Activated B cell treated with CpG ODN at 0.5 μM for 24 hours (primary cell): ENCODE measurements at regions not wholly inside any gene's neighbourhood (a gene's known extent, or its start where the extent isn't known, plus 50 kb on each side); places are given as distances from the start of the nearest gene placed in this dataset.

Experiments
- ATAC-seq: fragments of 200-7000 bp; cut with Tn5 transposase; one replicate; pipeline ENCODE4 v1.10.0; 2021; ENCODE audit warnings: low read depth, mild to moderate bottlenecking, moderate library complexity
- CTCF ChIA-PET: fragments of 350-600 bp; sonication (Branson Sonifier 250); formaldehyde crosslinking; loops from one replicate; lab custom pipeline; 2021; ENCODE audit warnings: antibody characterized with exemption; lab: Charles Lee
- POLR2A ChIA-PET: fragments of 350-600 bp; sonication (Branson Sonifier 250); formaldehyde crosslinking; loops from one replicate; lab custom pipeline; 2021; ENCODE audit warnings: antibody characterized with exemption; lab: Charles Lee
- DNase-seq: peaks from one replicate; pipeline ENCODE4 v3.0.0; 2022
- H3K27ac Mint-ChIP-seq: one replicate; pipeline ENCODE4 v1.8.0; 2020; ENCODE audit warnings: mixed read lengths
- H3K27me3 Mint-ChIP-seq: one replicate; pipeline ENCODE4 v1.8.0; 2021; ENCODE audit warnings: mixed read lengths
- H3K36me3 Mint-ChIP-seq: one replicate; pipeline ENCODE4 v1.8.0; 2021; ENCODE audit warnings: low read depth, mixed read lengths
- H3K4me1 Mint-ChIP-seq: one replicate; pipeline ENCODE4 v1.8.0; 2021; ENCODE audit warnings: mixed read lengths
- H3K4me3 Mint-ChIP-seq: one replicate; pipeline ENCODE4 v1.8.0; 2020; ENCODE audit warnings: mild to moderate bottlenecking, mixed read lengths
- H3K9me3 Mint-ChIP-seq: one replicate; pipeline ENCODE4 v1.8.0; 2020; ENCODE audit warnings: mixed read lengths
- CTCF ChIP-seq: fragments of 200-600 bp; IDR thresholded peaks from one replicate; pipeline ENCODE4 v1.8.0; 2022; ENCODE audit warnings: antibody characterized with exemption, mild to moderate bottlenecking
- intact Hi-C: fragments of 100-400 bp; cut with micrococcal nuclease; formaldehyde crosslinking; loops from one replicate; pipeline ENCODE4 v1.15.1; 2024

- no peaks in the 10 kb centered on the region for H3K4me1 Mint-ChIP-seq
- no peak overlapping the region for H3K27ac Mint-ChIP-seq
- DNase-seq (no peak), ATAC-seq (no peak)
- no peak overlapping the region for H3K4me3 Mint-ChIP-seq
- no peaks in the 10 kb centered on the region for H3K36me3 Mint-ChIP-seq
- peaks cover 6% of the 10 kb centered on the region for H3K27me3 Mint-ChIP-seq
- POLR2A ChIA-PET = no interaction called here
- CTCF ChIA-PET = interaction anchor here (1.0 to 1.5 kb wide), 2 partner anchors 7 to 59 kb away, joined by 3 to 6 read pairs; no protein-coding TSS in a partner anchor
- no peaks in the 10 kb centered on the region for H3K9me3 Mint-ChIP-seq
- no peak for TF ChIP-seq CTCF
- intact Hi-C loops = no loop called here
Measured at GRCh38 chr9:113650207-113651131, 186.9 kb downstream of the RGS3 start.

GRCh38 chr9:113651896-113652295 is 188.4 kb downstream of the RGS3 start:
- no peak for DNase-seq
- Mint-ChIP-seq H3K4me1 (no peaks in the 10 kb centered on the region), H3K36me3 (no peaks in the 10 kb centered on the region), H3K27me3 (peaks cover 4% of the 10 kb centered on the region), H3K27ac (no peak overlapping the region), H3K9me3 (no peaks in the 10 kb centered on the region), H3K4me3 (no peak overlapping the region)
- no peak for TF ChIP-seq CTCF
- no peak for ATAC-seq
- CTCF ChIA-PET = interaction anchor here (0.7 to 1.5 kb wide), 3 partner anchors 60 to 377 kb away, joined by 3 to 6 read pairs (median 5); no protein-coding TSS in a partner anchor
- intact Hi-C loops = no loop called here
- POLR2A ChIA-PET = no interaction called here

- Mint-ChIP-seq H3K4me3 (no peak overlapping the region), H3K9me3 (no peaks in the 10 kb centered on the region), H3K27me3 (peaks cover 1% of the 10 kb centered on the region), H3K27ac (no peak overlapping the region), H3K36me3 (no peaks in the 10 kb centered on the region), H3K4me1 (no peaks in the 10 kb centered on the region)
- ChIA-PET POLR2A (interaction anchor here (0.6 kb wide), 1 partner anchor 251 kb away, joined by 6 read pairs; the partner anchor contains the start of gene ALAD), CTCF (interaction anchor here (0.7 to 9.5 kb wide), 5 partner anchors 61 to 251 kb away, joined by 3 to 321 read pairs (median 5); no protein-coding TSS in a partner anchor)
- ATAC-seq (no peak), DNase-seq (no peak)
- TF ChIP-seq CTCF = no peak
- intact Hi-C loops = no loop called here
Measured at GRCh38 chr9:113652355-113653152, 189.0 kb downstream of the RGS3 start.

- H3K4me1 Mint-ChIP-seq = no peaks in the 10 kb centered on the region
- H3K4me3 Mint-ChIP-seq = no peak overlapping the region
- ChIA-PET CTCF (interaction anchor here (0.9 to 9.5 kb wide), 12 partner anchors 31 to 380 kb away, joined by 3 to 321 read pairs (median 8); partner anchors contain the start of genes CDC26 and PRPF4), POLR2A (interaction anchor here (0.5 to 2.6 kb wide), 3 partner anchors 20 to 379 kb away, joined by 3 to 6 read pairs (median 3); partner anchors contain the start of genes CDC26 and PRPF4)
- no peaks in the 10 kb centered on the region for H3K36me3 Mint-ChIP-seq
- DNase-seq (no peak), ATAC-seq (no peak)
- intact Hi-C loops = no loop called here
- no peak overlapping the region for H3K27ac Mint-ChIP-seq
- H3K9me3 Mint-ChIP-seq = no peaks in the 10 kb centered on the region
- H3K27me3 Mint-ChIP-seq = peaks cover 5% of the 10 kb centered on the region
- TF ChIP-seq CTCF = no peak
Measured at GRCh38 chr9:113653746-113654604, 190.4 kb downstream of the RGS3 start.
